Kidney glomerular epithelial cell (primary cell): ENCODE measurements at regions not wholly inside any gene's neighbourhood (a gene's known extent, or its start where the extent isn't known, plus 50 kb on each side); places are given as distances from the start of the nearest gene placed in this dataset.

Experiments
- DNase-seq: peaks from one replicate; lab custom pipeline; 2025; lab: John Stamatoyannopoulos, UW

- no peak for DNase-seq
These were observed 66.6 kb upstream of the TAF11L2 start for GRCh38 chr5:17431272-17432050.

DNA sequence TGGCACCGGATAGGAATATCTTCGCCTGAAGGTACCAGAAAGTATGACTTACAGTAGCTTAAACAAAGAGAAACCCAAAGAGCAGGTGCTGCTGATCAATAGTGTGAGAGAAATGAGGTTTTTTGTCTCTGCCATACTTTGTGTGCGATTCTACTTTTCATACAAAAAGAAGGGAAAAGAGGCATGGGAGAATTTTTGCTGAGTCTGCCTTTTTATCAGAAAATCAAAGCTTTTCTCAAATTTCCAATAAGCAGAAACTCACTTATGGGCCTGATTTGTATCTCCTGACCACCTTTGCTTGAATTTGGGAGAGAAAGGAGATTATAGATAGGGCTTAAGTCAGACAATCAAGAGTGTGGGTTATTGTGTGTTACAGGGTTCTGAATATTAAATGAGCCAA, 65.5 kb upstream of the TAF11L2 start:
- no peak for DNase-seq

GRCh38 chr5:17433406-17433805, 64.6 kb upstream of the TAF11L2 start:
- DNase-seq, result no peak

DNA sequence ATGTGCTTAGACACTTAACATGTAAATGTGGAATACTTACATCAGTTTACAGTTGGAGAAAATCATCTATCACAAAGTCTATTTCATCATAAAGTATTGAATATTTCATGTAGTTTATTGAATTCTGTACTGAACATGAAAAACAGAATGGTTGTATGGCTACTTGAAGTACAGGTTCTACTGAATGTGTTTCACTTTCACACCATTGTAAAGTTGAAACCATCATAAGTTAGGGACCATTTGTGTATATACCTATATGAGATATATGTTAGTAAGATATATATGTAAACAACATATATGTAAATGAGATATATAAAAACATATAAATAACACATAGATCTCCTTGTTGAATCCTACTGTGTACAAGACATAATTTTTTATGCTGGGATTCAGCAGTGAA, 63.0 kb upstream of the TAF11L2 start:
- DNase-seq, result no peak

- DNase-seq, result no peak
These were observed 61.7 kb upstream of the TAF11L2 start for GRCh38 chr5:17436350-17436749.

GRCh38 chr5:17436761-17437221, 61.2 kb upstream of the TAF11L2 start:
- no peak for DNase-seq

GRCh38 chr5:17438027-17438426, 60.0 kb upstream of the TAF11L2 start:
- no peak for DNase-seq

- no peak for DNase-seq
These were observed 58.1 kb upstream of the TAF11L2 start for GRCh38 chr5:17439956-17440355.

- no peak for DNase-seq
These were observed 57.3 kb upstream of the TAF11L2 start for GRCh38 chr5:17440766-17441165.

- DNase-seq, result no peak
These were observed 56.7 kb upstream of the TAF11L2 start for GRCh38 chr5:17441351-17441750.

GRCh38 chr5:17443333-17444130, 54.5 kb upstream of the TAF11L2 start:
- no peak for DNase-seq

- no peak for DNase-seq
These were observed 53.5 kb upstream of the TAF11L2 start for GRCh38 chr5:17444496-17444895.

DNA sequence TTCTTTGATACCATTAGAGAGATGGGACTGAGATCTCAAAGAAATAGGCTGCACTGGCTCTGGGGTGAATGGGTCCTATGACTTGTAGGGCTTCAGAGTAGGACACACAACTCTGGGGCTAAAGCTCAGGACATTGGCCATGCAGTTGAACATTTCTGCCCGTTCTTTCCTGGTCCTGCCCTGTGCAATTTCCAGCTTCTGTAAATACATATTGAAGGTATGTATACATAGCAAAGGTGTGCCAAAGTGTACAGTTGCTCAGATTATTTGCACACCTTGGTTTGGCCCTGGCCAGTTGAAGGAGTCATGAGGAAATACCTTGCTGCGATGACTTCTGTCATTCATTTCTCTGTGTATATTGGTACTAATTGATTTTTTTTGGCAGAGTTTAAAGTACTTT, 52.8 kb upstream of the TAF11L2 start:
- no peak for DNase-seq
